Right atrium auricular region (tissue), 2 donors: ENCODE measurements at regions not wholly inside any gene's neighbourhood (a gene's known extent, or its start where the extent isn't known, plus 50 kb on each side); places are given as distances from the start of the nearest gene placed in this dataset.

Source experiments
- DNase-seq: peaks from one replicate; pipeline ENCODE4 v3.0.0-alpha.2; 2019; ENCODE audit warnings: low spot score
- H3K27ac ChIP-seq, 2 donors: fragments of 200-600 bp; sonication (generic); 1 replicate in 1 of 2; 2 replicates in 1 of 2; pipeline ENCODE4 v1.5.1; 2016 to 2019
- H3K27me3 ChIP-seq, 2 donors: fragments of 200-600 bp; sonication (generic); one replicate each; pipeline versions ENCODE4 v1.5.1 to v1.6.0; 2017 to 2019
- H3K36me3 ChIP-seq: fragments of 200-600 bp; sonication (generic); one replicate; pipeline ENCODE4 v1.5.1; 2016
- H3K4me1 ChIP-seq, 2 donors: fragments of 200-600 bp; sonication (generic); one replicate each; pipeline versions ENCODE4 v1.5.1 to v1.6.0; 2017 to 2019
- H3K4me3 ChIP-seq, 2 donors: fragments of 200-600 bp; sonication (generic); 1 replicate in 1 of 2; 2 replicates in 1 of 2; pipeline ENCODE4 v1.5.1; 2017 to 2019; ENCODE audit warnings: mild to moderate bottlenecking in 1 of 2, moderate library complexity in 1 of 2
- H3K9me3 ChIP-seq, 2 donors: fragments of 200-600 bp; sonication (generic); one replicate each; pipeline ENCODE4 v1.5.1; 2019
- CTCF ChIP-seq, 2 donors: fragments of 200-600 bp; sonication (generic); IDR thresholded peaks; one replicate each; pipeline ENCODE4 v1.5.1; 2019; ENCODE audit warnings: antibody characterized with exemption in 2 of 2

- peak in 1 of 2 donors; percentile 63 for TF ChIP-seq CTCF (IDR thresholded peaks at IDR 0.05)
- Histone ChIP-seq H3K4me3 (no peak overlapping the region), H3K27me3 (no peaks in the 10 kb centered on the region), H3K4me1 (peaks cover 0 to 16% of the 10 kb centered on the region in 2 donors), H3K36me3 (no peaks in the 10 kb centered on the region), H3K27ac (peak overlapping the region in 1 of 2 donors; percentile 6), H3K9me3 (no peaks in the 10 kb centered on the region)
- DNase-seq = peak; percentile 62
These were observed 259.2 kb upstream of the CCDC54 start for GRCh38 chr3:107117922-107118536.

GRCh38 chr3:107124885-107125284, 252.4 kb upstream of the CCDC54 start:
- Histone ChIP-seq H3K9me3 (no peaks in the 10 kb centered on the region), H3K27me3 (no peaks in the 10 kb centered on the region), H3K27ac (peak overlapping the region in 1 of 2 donors; percentile 63), H3K4me3 (no peak overlapping the region), H3K36me3 (no peaks in the 10 kb centered on the region), H3K4me1 (peaks cover 0 to 8% of the 10 kb centered on the region in 2 donors)
- TF ChIP-seq CTCF (IDR thresholded peaks at IDR 0.05) = no peak
- DNase-seq = peak; percentile 61

GRCh38 chr3:107128946-107129345, 248.3 kb upstream of the CCDC54 start:
- H3K27ac ChIP-seq = no peak overlapping the region
- TF ChIP-seq CTCF (IDR thresholded peaks at IDR 0.05) = no peak
- H3K4me3 ChIP-seq = no peak overlapping the region
- H3K9me3 ChIP-seq = no peaks in the 10 kb centered on the region
- H3K36me3 ChIP-seq = no peaks in the 10 kb centered on the region
- no peaks in the 10 kb centered on the region for H3K27me3 ChIP-seq
- DNase-seq = no peak
- H3K4me1 ChIP-seq = peaks cover 0 to 8% of the 10 kb centered on the region in 2 donors

GRCh38 chr3:107130089-107130700, 247.0 kb upstream of the CCDC54 start:
- Histone ChIP-seq H3K4me1 (peaks cover 0 to 2% of the 10 kb centered on the region in 2 donors), H3K9me3 (no peaks in the 10 kb centered on the region), H3K27ac (no peak overlapping the region), H3K27me3 (no peaks in the 10 kb centered on the region), H3K4me3 (no peak overlapping the region), H3K36me3 (no peaks in the 10 kb centered on the region)
- DNase-seq = no peak
- TF ChIP-seq CTCF (IDR thresholded peaks at IDR 0.05) = no peak

- H3K4me3 ChIP-seq = no peak overlapping the region
These were observed 244.6 kb upstream of the CCDC54 start for GRCh38 chr3:107132674-107133073.

More at GRCh38 chr3:107132674-107133073, 244.6 kb upstream of the CCDC54 start:
- no peak for TF ChIP-seq CTCF (IDR thresholded peaks at IDR 0.05)
- Histone ChIP-seq H3K36me3 (no peaks in the 10 kb centered on the region), H3K9me3 (no peaks in the 10 kb centered on the region), H3K27me3 (no peaks in the 10 kb centered on the region), H3K4me1 (no peaks in the 10 kb centered on the region), H3K27ac (no peak overlapping the region)
- DNase-seq = no peak
